Lung (tissue), 11 donors: ENCODE measurements at regions not wholly inside any gene's neighbourhood (a gene's known extent, or its start where the extent isn't known, plus 50 kb on each side); places are given as distances from the start of the nearest gene placed in this dataset.
A peak's percentile ranks its signal among the peaks of the same experiment; 100 is the strongest.

ENCODE experiments used
- ATAC-seq: fragments of 200-7000 bp; cut with Tn5 transposase; one replicate; pipeline ENCODE4 v1.9.1; 2020; ENCODE audit warnings: moderate number of reproducible peaks; ENCODE audit not compliant: insufficient read depth, low FRiP score
- DNase-seq, 3 donors: peaks; one replicate each; pipeline ENCODE4 v3.0.0-alpha.2; 2013 to 2017
- H3K27ac ChIP-seq, 2 donors: one replicate each; pipeline ENCODE4 v1.5.1; 2013; ENCODE audit warnings: mild to moderate bottlenecking in 2 of 2, moderate library complexity in 2 of 2, control low read depth in 1 of 2, inconsistent platforms in 1 of 2, low read depth in 1 of 2, low read length in 1 of 2
- H3K27me3 ChIP-seq, 3 donors: one replicate each; pipeline ENCODE4 v1.5.1; 2013; ENCODE audit warnings: low read length in 2 of 3; ENCODE audit not compliant: control insufficient read depth in 3 of 3, insufficient read depth in 3 of 3
- H3K36me3 ChIP-seq, 4 donors: one replicate each; pipeline ENCODE4 v1.5.1; 2013; ENCODE audit warnings: low read length in 4 of 4, mild to moderate bottlenecking in 1 of 4, moderate library complexity in 1 of 4; ENCODE audit not compliant: control insufficient read depth in 4 of 4, insufficient read depth in 4 of 4
- H3K4me1 ChIP-seq, 5 donors: one replicate each; pipeline ENCODE4 v1.5.1; 2013; ENCODE audit warnings: low read length in 5 of 5, mild to moderate bottlenecking in 2 of 5, moderate library complexity in 1 of 5; ENCODE audit not compliant: control insufficient read depth in 5 of 5, insufficient read depth in 5 of 5
- H3K4me3 ChIP-seq: one replicate; pipeline ENCODE4 v1.5.1; 2013; ENCODE audit warnings: mild to moderate bottlenecking, control low read depth, moderate library complexity
- H3K9ac ChIP-seq, 2 donors: one replicate each; pipeline ENCODE4 v1.5.1; 2013; ENCODE audit warnings: low read length in 2 of 2, control low read depth in 1 of 2; ENCODE audit not compliant: insufficient read depth in 1 of 2
- H3K9me3 ChIP-seq, 4 donors: one replicate each; pipeline ENCODE4 v1.5.1; 2013; ENCODE audit warnings: low read length in 3 of 4, mild to moderate bottlenecking in 1 of 4, moderate library complexity in 1 of 4; ENCODE audit not compliant: control insufficient read depth in 4 of 4, insufficient read depth in 3 of 4
- CTCF ChIP-seq: IDR thresholded peaks from 2 replicates; pipeline ENCODE4 v1.5.1; 2012; ENCODE audit warnings: mild to moderate bottlenecking; ENCODE audit errors: control extremely low read depth, extremely low read depth
- WGBS, 2 donors: extraction: QIAGEN DNeasy Blood & Tissue Kit; methylation state at CpG; one replicate each; pipeline ENCODE4 v1.1.7; 2013; 5-methylcytosine and 5-hydroxymethylcytosine counted together
- donor health status: control.
- donor health status: control.
- donor health status: Bipolar disorder and iron deficiency.
- donor health status: healthy.
- donor health status: DM: yes; HTN: yes; CAD: no.

DNA sequence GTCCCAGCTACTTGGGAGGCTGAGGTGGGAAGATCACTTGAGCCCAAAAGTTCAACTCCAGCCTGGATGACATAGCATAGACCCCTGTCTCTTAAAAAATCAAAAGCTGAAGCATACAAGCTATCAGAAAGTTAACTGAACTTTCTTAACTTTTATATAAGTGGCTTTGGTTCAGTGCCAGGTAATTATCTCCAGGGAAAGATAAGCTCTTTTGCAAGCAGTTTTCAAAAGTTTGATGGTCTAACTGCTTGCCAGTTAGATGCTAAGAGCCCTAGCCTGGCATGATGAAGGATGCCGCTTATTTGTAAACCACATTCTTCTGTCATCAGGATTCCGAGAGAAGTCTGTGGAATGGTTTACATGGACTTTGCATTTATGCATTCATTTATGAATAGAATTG, 409.1 kb downstream of the AEBP2 start:
- H3K27ac ChIP-seq = peak overlapping the region in 1 of 2 donors; percentile 96
- no peaks in the 10 kb centered on the region for H3K36me3 ChIP-seq
- H3K9ac ChIP-seq = no peak overlapping the region
- DNase-seq (peak; percentile 19 to 86 (median 83)), ATAC-seq (no peak)
- H3K4me1 ChIP-seq = peaks cover 0 to 32% (median 7%) of the 10 kb centered on the region in 5 donors
- 75 to 80% methylated on average over 2 of the region's 2 CpGs for WGBS, 2 donors
- H3K27me3 ChIP-seq = no peaks in the 10 kb centered on the region
- no peak overlapping the region for H3K4me3 ChIP-seq
- peaks cover 0 to 8% (median under 1%) of the 10 kb centered on the region in 4 donors for H3K9me3 ChIP-seq
- TF ChIP-seq CTCF = no peak

DNA sequence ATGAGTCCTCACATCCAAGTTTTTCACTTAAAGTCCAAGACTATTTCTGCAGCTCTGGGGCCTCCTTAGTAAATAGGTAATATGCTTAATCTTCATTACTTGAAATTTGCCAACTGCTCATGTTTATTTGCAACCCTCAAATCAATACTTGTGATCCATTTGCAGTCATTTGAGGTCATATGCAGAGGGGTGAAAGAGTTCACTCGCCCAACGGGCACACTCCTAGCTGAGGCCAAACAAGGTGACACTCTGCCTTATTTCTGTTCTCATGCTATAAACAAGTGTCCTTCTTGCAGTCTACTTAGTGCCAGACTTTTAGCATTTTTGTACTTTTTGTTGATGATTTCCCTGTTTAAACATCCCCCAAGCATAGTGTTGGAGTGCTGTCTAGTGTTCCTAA, 409.9 kb downstream of the AEBP2 start:
- Histone ChIP-seq H3K4me1 (peaks cover 0 to 34% (median 7%) of the 10 kb centered on the region in 5 donors), H3K36me3 (no peaks in the 10 kb centered on the region), H3K27me3 (no peaks in the 10 kb centered on the region), H3K9me3 (peaks cover 0 to 8% (median under 1%) of the 10 kb centered on the region in 4 donors), H3K4me3 (no peak overlapping the region), H3K9ac (no peak overlapping the region), H3K27ac (no peak overlapping the region)
- ATAC-seq = no peak
- DNase-seq = no peak
- WGBS, 2 donors = 84 to 94% methylated on average over 2 of the region's 2 CpGs
- no peak for TF ChIP-seq CTCF

GRCh38 chr12:19850346-19851065, 411.2 kb downstream of the AEBP2 start:
- WGBS, 2 donors = 53 to 77% methylated on average over 11 of the region's 11 CpGs
- Histone ChIP-seq H3K27me3 (no peaks in the 10 kb centered on the region), H3K9ac (no peak overlapping the region), H3K4me3 (no peak overlapping the region), H3K4me1 (peaks cover 0 to 37% (median 7%) of the 10 kb centered on the region in 5 donors), H3K36me3 (no peaks in the 10 kb centered on the region), H3K27ac (peak overlapping the region in 1 of 2 donors; percentile 56), H3K9me3 (peaks cover 0 to 8% (median under 1%) of the 10 kb centered on the region in 4 donors)
- no peak for TF ChIP-seq CTCF
- DNase-seq = peak; percentile 26 to 69 (median 58)
- peak; percentile 31 for ATAC-seq
